ENCODE measurements at regions not wholly inside any gene's neighbourhood (a gene's known extent, or its start where the extent isn't known, plus 50 kb on each side); places are given as distances from the start of the nearest gene placed in this dataset.

DNA sequence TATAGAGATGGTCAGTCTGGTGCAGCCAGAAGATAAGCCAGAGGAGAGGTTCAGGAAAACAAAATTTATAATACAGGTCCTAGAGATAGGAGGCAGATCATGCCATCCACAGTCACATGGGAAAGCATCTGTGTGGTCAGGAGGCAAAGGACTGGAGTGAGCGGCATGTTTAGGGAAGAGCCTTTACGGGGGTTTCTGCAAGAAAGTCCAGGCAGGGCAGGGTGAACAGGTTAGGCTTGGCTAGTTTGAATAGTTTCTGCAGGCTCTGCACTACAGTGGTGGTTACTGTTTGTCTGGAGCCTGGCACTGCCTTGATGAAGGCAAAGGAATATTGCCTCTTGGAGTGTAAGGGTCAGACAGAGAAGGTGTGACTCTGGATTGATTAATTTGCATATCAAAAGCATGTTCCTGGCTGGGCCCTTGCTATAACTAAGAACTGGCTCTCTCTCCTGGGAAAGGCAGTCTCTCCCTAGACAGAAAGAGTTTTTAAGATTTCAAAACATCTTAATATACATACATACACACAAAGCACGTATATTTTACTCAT lies 1034.7 kb upstream of the CHAC2 start:
- Histone ChIP-seq H3K4me2 (no peak overlapping the region), H3K27ac (ENCODE audit: low read depth) (no peak overlapping the region), H4K20me1 (replicated peaks; ENCODE audit: insufficient read depth) (no peaks in the 10 kb centered on the region), H3K4me3 (no peak overlapping the region), H3F3A (replicated peaks; ENCODE audit: low read depth) (no peaks in the 10 kb centered on the region), H3K27me3 (ENCODE audit: insufficient read depth) (no peaks in the 10 kb centered on the region), H3K4me1 (ENCODE audit: insufficient read depth) (no peaks in the 10 kb centered on the region), H3K9me2 (ENCODE audit: insufficient read depth) (no peaks in the 10 kb centered on the region), H2AFZ (no peak overlapping the region), H3K36me3 (ENCODE audit: insufficient read depth) (no peaks in the 10 kb centered on the region), H3K79me2 (replicated peaks; ENCODE audit: insufficient read depth) (no peaks in the 10 kb centered on the region)
- DNase-seq (ENCODE audit: low spot score), result peak; percentile 55
- peaks cover 2% of the 10 kb centered on the region for H3K27me3 Mint-ChIP-seq (ENCODE audit: insufficient read depth, low read depth, poor library complexity)
- H3K4me3 Mint-ChIP-seq, result no peak overlapping the region
- H3K9me3 Mint-ChIP-seq, result peaks cover 8% of the 10 kb centered on the region; the same call in 1 of the 3 replicates
- H3K27ac Mint-ChIP-seq, result no peak overlapping the region
- ATAC-seq, result peak; percentile 88
- TF ChIP-seq, protein P1, sequence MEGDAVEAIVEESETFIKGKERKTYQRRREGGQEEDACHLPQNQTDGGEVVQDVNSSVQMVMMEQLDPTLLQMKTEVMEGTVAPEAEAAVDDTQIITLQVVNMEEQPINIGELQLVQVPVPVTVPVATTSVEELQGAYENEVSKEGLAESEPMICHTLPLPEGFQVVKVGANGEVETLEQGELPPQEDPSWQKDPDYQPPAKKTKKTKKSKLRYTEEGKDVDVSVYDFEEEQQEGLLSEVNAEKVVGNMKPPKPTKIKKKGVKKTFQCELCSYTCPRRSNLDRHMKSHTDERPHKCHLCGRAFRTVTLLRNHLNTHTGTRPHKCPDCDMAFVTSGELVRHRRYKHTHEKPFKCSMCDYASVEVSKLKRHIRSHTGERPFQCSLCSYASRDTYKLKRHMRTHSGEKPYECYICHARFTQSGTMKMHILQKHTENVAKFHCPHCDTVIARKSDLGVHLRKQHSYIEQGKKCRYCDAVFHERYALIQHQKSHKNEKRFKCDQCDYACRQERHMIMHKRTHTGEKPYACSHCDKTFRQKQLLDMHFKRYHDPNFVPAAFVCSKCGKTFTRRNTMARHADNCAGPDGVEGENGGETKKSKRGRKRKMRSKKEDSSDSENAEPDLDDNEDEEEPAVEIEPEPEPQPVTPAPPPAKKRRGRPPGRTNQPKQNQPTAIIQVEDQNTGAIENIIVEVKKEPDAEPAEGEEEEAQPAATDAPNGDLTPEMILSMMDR (conservative IDR thresholded peaks at IDR 0.05; ENCODE audit: low read depth in 2 of 2), result no peak
- TF ChIP-seq POLR2AphosphoS5 (IDR thresholded peaks at IDR 0.05; ENCODE audit: low read depth), result no peak
- TF ChIP-seq EZH2phosphoT487 (IDR thresholded peaks at IDR 0.05; ENCODE audit: unreplicated experiment), result no peak
- no peak for TF ChIP-seq ZNF114 (CRISPR knock-in tag; IDR thresholded peaks at IDR 0.05)
- TF ChIP-seq NANOG (IDR thresholded peaks at IDR 0.05; ENCODE audit: borderline replicate concordance), result no peak
- no peak for TF ChIP-seq EZH2 (IDR thresholded peaks at IDR 0.05; ENCODE audit: low read depth, unreplicated experiment)
- TF ChIP-seq, protein P2, sequence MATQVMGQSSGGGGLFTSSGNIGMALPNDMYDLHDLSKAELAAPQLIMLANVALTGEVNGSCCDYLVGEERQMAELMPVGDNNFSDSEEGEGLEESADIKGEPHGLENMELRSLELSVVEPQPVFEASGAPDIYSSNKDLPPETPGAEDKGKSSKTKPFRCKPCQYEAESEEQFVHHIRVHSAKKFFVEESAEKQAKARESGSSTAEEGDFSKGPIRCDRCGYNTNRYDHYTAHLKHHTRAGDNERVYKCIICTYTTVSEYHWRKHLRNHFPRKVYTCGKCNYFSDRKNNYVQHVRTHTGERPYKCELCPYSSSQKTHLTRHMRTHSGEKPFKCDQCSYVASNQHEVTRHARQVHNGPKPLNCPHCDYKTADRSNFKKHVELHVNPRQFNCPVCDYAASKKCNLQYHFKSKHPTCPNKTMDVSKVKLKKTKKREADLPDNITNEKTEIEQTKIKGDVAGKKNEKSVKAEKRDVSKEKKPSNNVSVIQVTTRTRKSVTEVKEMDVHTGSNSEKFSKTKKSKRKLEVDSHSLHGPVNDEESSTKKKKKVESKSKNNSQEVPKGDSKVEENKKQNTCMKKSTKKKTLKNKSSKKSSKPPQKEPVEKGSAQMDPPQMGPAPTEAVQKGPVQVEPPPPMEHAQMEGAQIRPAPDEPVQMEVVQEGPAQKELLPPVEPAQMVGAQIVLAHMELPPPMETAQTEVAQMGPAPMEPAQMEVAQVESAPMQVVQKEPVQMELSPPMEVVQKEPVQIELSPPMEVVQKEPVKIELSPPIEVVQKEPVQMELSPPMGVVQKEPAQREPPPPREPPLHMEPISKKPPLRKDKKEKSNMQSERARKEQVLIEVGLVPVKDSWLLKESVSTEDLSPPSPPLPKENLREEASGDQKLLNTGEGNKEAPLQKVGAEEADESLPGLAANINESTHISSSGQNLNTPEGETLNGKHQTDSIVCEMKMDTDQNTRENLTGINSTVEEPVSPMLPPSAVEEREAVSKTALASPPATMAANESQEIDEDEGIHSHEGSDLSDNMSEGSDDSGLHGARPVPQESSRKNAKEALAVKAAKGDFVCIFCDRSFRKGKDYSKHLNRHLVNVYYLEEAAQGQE (IDR thresholded peaks at IDR 0.05; ENCODE audit: unreplicated experiment), result no peak
- no peak for TF ChIP-seq STAT1 (IDR thresholded peaks at IDR 0.05; ENCODE audit: unreplicated experiment)
- TF ChIP-seq CREB1 (CRISPR knock-in tag; IDR thresholded peaks at IDR 0.05; ENCODE audit: low read depth), result no peak
- TF ChIP-seq, protein P3, sequence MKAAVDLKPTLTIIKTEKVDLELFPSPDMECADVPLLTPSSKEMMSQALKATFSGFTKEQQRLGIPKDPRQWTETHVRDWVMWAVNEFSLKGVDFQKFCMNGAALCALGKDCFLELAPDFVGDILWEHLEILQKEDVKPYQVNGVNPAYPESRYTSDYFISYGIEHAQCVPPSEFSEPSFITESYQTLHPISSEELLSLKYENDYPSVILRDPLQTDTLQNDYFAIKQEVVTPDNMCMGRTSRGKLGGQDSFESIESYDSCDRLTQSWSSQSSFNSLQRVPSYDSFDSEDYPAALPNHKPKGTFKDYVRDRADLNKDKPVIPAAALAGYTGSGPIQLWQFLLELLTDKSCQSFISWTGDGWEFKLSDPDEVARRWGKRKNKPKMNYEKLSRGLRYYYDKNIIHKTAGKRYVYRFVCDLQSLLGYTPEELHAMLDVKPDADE (IDR thresholded peaks at IDR 0.05), result no peak
- no peak for TF ChIP-seq JUNB (IDR thresholded peaks at IDR 0.05; ENCODE audit: unreplicated experiment)
- no peak for TF ChIP-seq ZNF331 (CRISPR knock-in tag; IDR thresholded peaks at IDR 0.05; ENCODE audit: low read depth)
- TF ChIP-seq, protein P4, sequence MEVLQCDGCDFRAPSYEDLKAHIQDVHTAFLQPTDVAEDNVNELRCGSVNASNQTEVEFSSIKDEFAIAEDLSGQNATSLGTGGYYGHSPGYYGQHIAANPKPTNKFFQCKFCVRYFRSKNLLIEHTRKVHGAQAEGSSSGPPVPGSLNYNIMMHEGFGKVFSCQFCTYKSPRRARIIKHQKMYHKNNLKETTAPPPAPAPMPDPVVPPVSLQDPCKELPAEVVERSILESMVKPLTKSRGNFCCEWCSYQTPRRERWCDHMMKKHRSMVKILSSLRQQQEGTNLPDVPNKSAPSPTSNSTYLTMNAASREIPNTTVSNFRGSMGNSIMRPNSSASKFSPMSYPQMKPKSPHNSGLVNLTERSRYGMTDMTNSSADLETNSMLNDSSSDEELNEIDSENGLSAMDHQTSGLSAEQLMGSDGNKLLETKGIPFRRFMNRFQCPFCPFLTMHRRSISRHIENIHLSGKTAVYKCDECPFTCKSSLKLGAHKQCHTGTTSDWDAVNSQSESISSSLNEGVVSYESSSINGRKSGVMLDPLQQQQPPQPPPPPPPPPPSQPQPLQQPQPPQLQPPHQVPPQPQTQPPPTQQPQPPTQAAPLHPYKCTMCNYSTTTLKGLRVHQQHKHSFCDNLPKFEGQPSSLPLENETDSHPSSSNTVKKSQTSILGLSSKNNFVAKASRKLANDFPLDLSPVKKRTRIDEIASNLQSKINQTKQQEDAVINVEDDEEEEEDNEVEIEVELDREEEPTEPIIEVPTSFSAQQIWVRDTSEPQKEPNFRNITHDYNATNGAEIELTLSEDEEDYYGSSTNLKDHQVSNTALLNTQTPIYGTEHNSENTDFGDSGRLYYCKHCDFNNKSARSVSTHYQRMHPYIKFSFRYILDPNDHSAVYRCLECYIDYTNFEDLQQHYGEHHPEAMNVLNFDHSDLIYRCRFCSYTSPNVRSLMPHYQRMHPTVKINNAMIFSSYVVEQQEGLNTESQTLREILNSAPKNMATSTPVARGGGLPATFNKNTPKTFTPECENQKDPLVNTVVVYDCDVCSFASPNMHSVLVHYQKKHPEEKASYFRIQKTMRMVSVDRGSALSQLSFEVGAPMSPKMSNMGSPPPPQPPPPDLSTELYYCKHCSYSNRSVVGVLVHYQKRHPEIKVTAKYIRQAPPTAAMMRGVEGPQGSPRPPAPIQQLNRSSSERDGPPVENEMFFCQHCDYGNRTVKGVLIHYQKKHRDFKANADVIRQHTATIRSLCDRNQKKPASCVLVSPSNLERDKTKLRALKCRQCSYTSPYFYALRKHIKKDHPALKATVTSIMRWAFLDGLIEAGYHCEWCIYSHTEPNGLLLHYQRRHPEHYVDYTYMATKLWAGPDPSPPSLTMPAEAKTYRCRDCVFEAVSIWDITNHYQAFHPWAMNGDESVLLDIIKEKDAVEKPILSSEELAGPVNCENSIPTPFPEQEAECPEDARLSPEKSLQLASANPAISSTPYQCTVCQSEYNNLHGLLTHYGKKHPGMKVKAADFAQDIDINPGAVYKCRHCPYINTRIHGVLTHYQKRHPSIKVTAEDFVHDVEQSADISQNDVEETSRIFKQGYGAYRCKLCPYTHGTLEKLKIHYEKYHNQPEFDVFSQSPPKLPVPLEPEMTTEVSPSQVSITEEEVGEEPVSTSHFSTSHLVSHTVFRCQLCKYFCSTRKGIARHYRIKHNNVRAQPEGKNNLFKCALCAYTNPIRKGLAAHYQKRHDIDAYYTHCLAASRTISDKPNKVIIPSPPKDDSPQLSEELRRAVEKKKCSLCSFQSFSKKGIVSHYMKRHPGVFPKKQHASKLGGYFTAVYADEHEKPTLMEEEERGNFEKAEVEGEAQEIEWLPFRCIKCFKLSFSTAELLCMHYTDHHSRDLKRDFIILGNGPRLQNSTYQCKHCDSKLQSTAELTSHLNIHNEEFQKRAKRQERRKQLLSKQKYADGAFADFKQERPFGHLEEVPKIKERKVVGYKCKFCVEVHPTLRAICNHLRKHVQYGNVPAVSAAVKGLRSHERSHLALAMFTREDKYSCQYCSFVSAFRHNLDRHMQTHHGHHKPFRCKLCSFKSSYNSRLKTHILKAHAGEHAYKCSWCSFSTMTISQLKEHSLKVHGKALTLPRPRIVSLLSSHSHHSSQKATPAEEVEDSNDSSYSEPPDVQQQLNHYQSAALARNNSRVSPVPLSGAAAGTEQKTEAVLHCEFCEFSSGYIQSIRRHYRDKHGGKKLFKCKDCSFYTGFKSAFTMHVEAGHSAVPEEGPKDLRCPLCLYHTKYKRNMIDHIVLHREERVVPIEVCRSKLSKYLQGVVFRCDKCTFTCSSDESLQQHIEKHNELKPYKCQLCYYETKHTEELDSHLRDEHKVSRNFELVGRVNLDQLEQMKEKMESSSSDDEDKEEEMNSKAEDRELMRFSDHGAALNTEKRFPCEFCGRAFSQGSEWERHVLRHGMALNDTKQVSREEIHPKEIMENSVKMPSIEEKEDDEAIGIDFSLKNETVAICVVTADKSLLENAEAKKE (CRISPR knock-in tag; IDR thresholded peaks at IDR 0.05), result no peak
- H3K4me1 Mint-ChIP-seq, result peaks cover 7% of the 10 kb centered on the region
- no peaks in the 10 kb centered on the region for H3K36me3 Mint-ChIP-seq (ENCODE audit: low read depth)

Measured in GM23338 (cell line).